ENCODE measurements at regions not wholly inside any gene's neighbourhood (a gene's known extent, or its start where the extent isn't known, plus 50 kb on each side); places are given as distances from the start of the nearest gene placed in this dataset.

GRCh38 chr3:144482876-144483275, 511.3 kb downstream of the DIPK2A start:
- TF ChIP-seq CTCF (IDR thresholded peaks at IDR 0.05) (no peak), POLR2A (IDR thresholded peaks at IDR 0.05) (no peak)
